GM19395 (cell line): ENCODE measurements at regions not wholly inside any gene's neighbourhood (a gene's known extent, or its start where the extent isn't known, plus 50 kb on each side); places are given as distances from the start of the nearest gene placed in this dataset.

Experiments used
- ATAC-seq: cut with Tn5 transposase; IDR thresholded peaks from one replicate; pipeline ENCODE4 v1.9.1; 2021; ENCODE audit warnings: mild to moderate bottlenecking, moderate library complexity; ENCODE audit not compliant: unreplicated experiment

GRCh38 chrX:9087271-9088040 lies 53.5 kb upstream of the FAM9B start:
- no peak for ATAC-seq

GRCh38 chrX:9088896-9089295 lies 55.0 kb upstream of the FAM9B start:
- ATAC-seq = no peak

GRCh38 chrX:9090766-9091165 lies 56.8 kb upstream of the FAM9B start:
- ATAC-seq = no peak

GRCh38 chrX:9091258-9091657 lies 57.3 kb upstream of the FAM9B start:
- no peak for ATAC-seq

- ATAC-seq = no peak
Observed at GRCh38 chrX:9102956-9103355, 69.0 kb upstream of the FAM9B start.

- no peak for ATAC-seq
Observed at GRCh38 chrX:9108054-9108453, 74.1 kb upstream of the FAM9B start.

GRCh38 chrX:9110808-9111207 lies 76.9 kb upstream of the FAM9B start:
- no peak for ATAC-seq

GRCh38 chrX:9114245-9114644 lies 80.3 kb upstream of the FAM9B start:
- no peak for ATAC-seq

GRCh38 chrX:9117851-9118250 lies 83.9 kb upstream of the FAM9B start:
- no peak for ATAC-seq

- no peak for ATAC-seq
Observed at GRCh38 chrX:9122519-9123245, 88.8 kb upstream of the FAM9B start.

GRCh38 chrX:9127986-9128385 lies 94.1 kb upstream of the FAM9B start:
- ATAC-seq = no peak

- ATAC-seq = no peak
Observed at GRCh38 chrX:9130031-9130430, 96.1 kb upstream of the FAM9B start.

GRCh38 chrX:9131066-9131465 lies 97.1 kb upstream of the FAM9B start:
- ATAC-seq = no peak

- no peak for ATAC-seq
Observed at GRCh38 chrX:9132036-9132638, 98.2 kb upstream of the FAM9B start.

- ATAC-seq = no peak
Observed at GRCh38 chrX:9133426-9133825, 99.5 kb upstream of the FAM9B start.

- ATAC-seq = no peak
Observed at GRCh38 chrX:9134366-9134765, 100.4 kb upstream of the FAM9B start.

GRCh38 chrX:9135901-9136510 lies 102.1 kb upstream of the FAM9B start:
- no peak for ATAC-seq

GRCh38 chrX:9137152-9137551 lies 103.2 kb upstream of the FAM9B start:
- no peak for ATAC-seq

GRCh38 chrX:9141496-9141895 lies 107.6 kb upstream of the FAM9B start:
- no peak for ATAC-seq

GRCh38 chrX:9144701-9145241 lies 110.8 kb upstream of the FAM9B start:
- ATAC-seq = no peak

- ATAC-seq = no peak
Observed at GRCh38 chrX:9146657-9147056, 112.7 kb upstream of the FAM9B start.
